HL-60 (cell line): ENCODE measurements at regions not wholly inside any gene's neighbourhood (a gene's known extent, or its start where the extent isn't known, plus 50 kb on each side); places are given as distances from the start of the nearest gene placed in this dataset.

Experiments
- GABPA ChIP-seq: IDR thresholded peaks from 2 replicates; pipeline ENCODE4 v1.6.1; 2012; ENCODE audit warnings: low read depth
- POLR2AphosphoS5 ChIP-seq: IDR thresholded peaks from 2 replicates; pipeline ENCODE4 v1.6.1; 2012; ENCODE audit warnings: low read depth
- SPI1 ChIP-seq: IDR thresholded peaks from 2 replicates; pipeline ENCODE4 v1.6.1; 2012; ENCODE audit warnings: low read depth, mild to moderate bottlenecking, borderline replicate concordance
- TF ChIP-seq, protein P1 (sequence below): IDR thresholded peaks from one replicate; pipeline ENCODE4 v1.5.1; 2011; ENCODE audit warnings: low read length, control low read depth, inconsistent platforms; ENCODE audit not compliant: insufficient read depth
- TF ChIP-seq, protein P2 (sequence below): IDR thresholded peaks from 2 replicates; pipeline ENCODE4 v1.6.1; 2012; ENCODE audit warnings: low read depth; ENCODE audit not compliant: insufficient replicate concordance

DNA sequence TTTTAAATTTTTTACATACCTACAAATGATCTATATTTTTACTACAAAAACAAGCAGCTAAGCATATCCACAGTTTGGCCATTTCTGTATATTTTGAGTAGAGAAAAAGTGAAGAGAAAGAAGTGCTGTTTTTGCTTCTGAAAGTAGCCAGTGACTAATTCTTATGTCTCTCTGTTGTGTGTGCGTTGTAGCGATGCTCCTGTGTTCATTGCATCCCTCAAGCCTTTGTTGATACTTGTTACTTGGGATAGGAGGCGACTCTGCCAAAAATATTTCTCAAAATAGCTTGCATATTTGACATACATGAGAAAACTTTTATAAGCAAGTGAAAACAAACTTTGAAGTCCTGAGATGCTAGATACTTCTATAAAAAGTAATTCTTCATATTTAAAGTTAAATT lies 714.1 kb downstream of the FSCB start:
- TF ChIP-seq, protein P1, sequence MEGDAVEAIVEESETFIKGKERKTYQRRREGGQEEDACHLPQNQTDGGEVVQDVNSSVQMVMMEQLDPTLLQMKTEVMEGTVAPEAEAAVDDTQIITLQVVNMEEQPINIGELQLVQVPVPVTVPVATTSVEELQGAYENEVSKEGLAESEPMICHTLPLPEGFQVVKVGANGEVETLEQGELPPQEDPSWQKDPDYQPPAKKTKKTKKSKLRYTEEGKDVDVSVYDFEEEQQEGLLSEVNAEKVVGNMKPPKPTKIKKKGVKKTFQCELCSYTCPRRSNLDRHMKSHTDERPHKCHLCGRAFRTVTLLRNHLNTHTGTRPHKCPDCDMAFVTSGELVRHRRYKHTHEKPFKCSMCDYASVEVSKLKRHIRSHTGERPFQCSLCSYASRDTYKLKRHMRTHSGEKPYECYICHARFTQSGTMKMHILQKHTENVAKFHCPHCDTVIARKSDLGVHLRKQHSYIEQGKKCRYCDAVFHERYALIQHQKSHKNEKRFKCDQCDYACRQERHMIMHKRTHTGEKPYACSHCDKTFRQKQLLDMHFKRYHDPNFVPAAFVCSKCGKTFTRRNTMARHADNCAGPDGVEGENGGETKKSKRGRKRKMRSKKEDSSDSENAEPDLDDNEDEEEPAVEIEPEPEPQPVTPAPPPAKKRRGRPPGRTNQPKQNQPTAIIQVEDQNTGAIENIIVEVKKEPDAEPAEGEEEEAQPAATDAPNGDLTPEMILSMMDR, result no peak
- TF ChIP-seq, protein P2, sequence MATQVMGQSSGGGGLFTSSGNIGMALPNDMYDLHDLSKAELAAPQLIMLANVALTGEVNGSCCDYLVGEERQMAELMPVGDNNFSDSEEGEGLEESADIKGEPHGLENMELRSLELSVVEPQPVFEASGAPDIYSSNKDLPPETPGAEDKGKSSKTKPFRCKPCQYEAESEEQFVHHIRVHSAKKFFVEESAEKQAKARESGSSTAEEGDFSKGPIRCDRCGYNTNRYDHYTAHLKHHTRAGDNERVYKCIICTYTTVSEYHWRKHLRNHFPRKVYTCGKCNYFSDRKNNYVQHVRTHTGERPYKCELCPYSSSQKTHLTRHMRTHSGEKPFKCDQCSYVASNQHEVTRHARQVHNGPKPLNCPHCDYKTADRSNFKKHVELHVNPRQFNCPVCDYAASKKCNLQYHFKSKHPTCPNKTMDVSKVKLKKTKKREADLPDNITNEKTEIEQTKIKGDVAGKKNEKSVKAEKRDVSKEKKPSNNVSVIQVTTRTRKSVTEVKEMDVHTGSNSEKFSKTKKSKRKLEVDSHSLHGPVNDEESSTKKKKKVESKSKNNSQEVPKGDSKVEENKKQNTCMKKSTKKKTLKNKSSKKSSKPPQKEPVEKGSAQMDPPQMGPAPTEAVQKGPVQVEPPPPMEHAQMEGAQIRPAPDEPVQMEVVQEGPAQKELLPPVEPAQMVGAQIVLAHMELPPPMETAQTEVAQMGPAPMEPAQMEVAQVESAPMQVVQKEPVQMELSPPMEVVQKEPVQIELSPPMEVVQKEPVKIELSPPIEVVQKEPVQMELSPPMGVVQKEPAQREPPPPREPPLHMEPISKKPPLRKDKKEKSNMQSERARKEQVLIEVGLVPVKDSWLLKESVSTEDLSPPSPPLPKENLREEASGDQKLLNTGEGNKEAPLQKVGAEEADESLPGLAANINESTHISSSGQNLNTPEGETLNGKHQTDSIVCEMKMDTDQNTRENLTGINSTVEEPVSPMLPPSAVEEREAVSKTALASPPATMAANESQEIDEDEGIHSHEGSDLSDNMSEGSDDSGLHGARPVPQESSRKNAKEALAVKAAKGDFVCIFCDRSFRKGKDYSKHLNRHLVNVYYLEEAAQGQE, result no peak
- TF ChIP-seq POLR2AphosphoS5, result no peak
- TF ChIP-seq GABPA, result no peak
- TF ChIP-seq SPI1, result no peak
